Trophoblast cell (in vitro differentiated cells and primary cell): ENCODE measurements at regions not wholly inside any gene's neighbourhood (a gene's known extent, or its start where the extent isn't known, plus 50 kb on each side); places are given as distances from the start of the nearest gene placed in this dataset.

Source experiments
- DNase-seq, 2 donors: peaks; one replicate each; pipeline ENCODE4 v3.0.0-alpha.2; 2016
- H2AFZ ChIP-seq: 2 replicates; pipeline ENCODE4 v1.6.1; 2013; ENCODE audit warnings: low read length, moderate library complexity, mild to moderate bottlenecking; ENCODE audit not compliant: insufficient read depth, poor library complexity
- H2AK5ac ChIP-seq: 2 replicates; pipeline ENCODE4 v1.6.1; 2013; ENCODE audit warnings: mild to moderate bottlenecking, low read length
- H2BK120ac ChIP-seq: 2 replicates; pipeline ENCODE4 v1.6.1; 2013; ENCODE audit warnings: low read length, mild to moderate bottlenecking, moderate library complexity; ENCODE audit not compliant: insufficient read depth, poor library complexity
- H2BK12ac ChIP-seq: 2 replicates; pipeline ENCODE4 v1.6.1; 2013; ENCODE audit warnings: mild to moderate bottlenecking, low read length, moderate library complexity
- H2BK5ac ChIP-seq: 2 replicates; pipeline ENCODE4 v1.6.1; 2013; ENCODE audit warnings: low read length, low read depth, moderate library complexity, mild to moderate bottlenecking; ENCODE audit not compliant: poor library complexity
- H3K14ac ChIP-seq: 2 replicates; pipeline ENCODE4 v1.6.1; 2013; ENCODE audit warnings: mild to moderate bottlenecking, low read length
- H3K18ac ChIP-seq: 2 replicates; pipeline ENCODE4 v1.6.1; 2013; ENCODE audit warnings: mild to moderate bottlenecking, low read length
- H3K23ac ChIP-seq: 2 replicates; pipeline ENCODE4 v1.6.1; 2013; ENCODE audit warnings: low read length
- H3K27ac ChIP-seq: 2 replicates; pipeline ENCODE4 v1.5.1; 2013; ENCODE audit warnings: low read depth, mild to moderate bottlenecking, inconsistent platforms, low read length, moderate library complexity
- H3K27me3 ChIP-seq: 2 replicates; pipeline ENCODE4 v1.6.1; 2013; ENCODE audit warnings: inconsistent platforms, mild to moderate bottlenecking, low read length, moderate library complexity; ENCODE audit not compliant: insufficient read depth
- H3K36me3 ChIP-seq, 2 experiments: 1 replicate in 1 of 2; 2 replicates in 1 of 2; pipeline ENCODE4 v1.6.1; 2013; ENCODE audit warnings: low read length in 2 of 2, mild to moderate bottlenecking in 2 of 2, moderate library complexity in 1 of 2; ENCODE audit not compliant: insufficient read depth in 2 of 2, control insufficient read depth in 1 of 2
- H3K4ac ChIP-seq: 2 replicates; pipeline ENCODE4 v1.6.1; 2013; ENCODE audit warnings: low read depth, mild to moderate bottlenecking, low read length, moderate library complexity
- H3K4me1 ChIP-seq, 2 experiments: 1 replicate in 1 of 2; 2 replicates in 1 of 2; pipeline ENCODE4 v1.6.1; 2013; ENCODE audit warnings: low read length in 2 of 2, mild to moderate bottlenecking in 2 of 2, moderate library complexity in 1 of 2; ENCODE audit not compliant: insufficient read depth in 2 of 2, control insufficient read depth in 1 of 2
- H3K4me2 ChIP-seq: 2 replicates; pipeline ENCODE4 v1.6.1; 2013; ENCODE audit warnings: inconsistent platforms, mild to moderate bottlenecking, low read length, moderate library complexity
- H3K4me3 ChIP-seq: 2 replicates; pipeline ENCODE4 v1.5.1; 2013; ENCODE audit warnings: mild to moderate bottlenecking, low read depth, low read length, inconsistent platforms
- H3K79me1 ChIP-seq: one replicate; pipeline ENCODE4 v1.6.1; 2013; ENCODE audit warnings: low read length
- H3K79me2 ChIP-seq: 2 replicates; pipeline ENCODE4 v1.6.1; 2013; ENCODE audit warnings: low read length, mild to moderate bottlenecking; ENCODE audit not compliant: control insufficient read depth, insufficient read depth, poor library complexity
- H3K9ac ChIP-seq: 2 replicates; pipeline ENCODE4 v1.6.1; 2013; ENCODE audit warnings: mild to moderate bottlenecking, low read length
- H3K9me3 ChIP-seq: 2 replicates; pipeline ENCODE4 v1.6.1; 2013; ENCODE audit warnings: low read depth, mild to moderate bottlenecking, control low read depth, inconsistent platforms, low read length; ENCODE audit not compliant: insufficient read depth
- H4K12ac ChIP-seq: 2 replicates; pipeline ENCODE4 v1.6.1; 2013; ENCODE audit warnings: low read depth, mild to moderate bottlenecking, low read length, moderate library complexity
- H4K8ac ChIP-seq: 2 replicates; pipeline ENCODE4 v1.6.1; 2013; ENCODE audit warnings: low read depth, mild to moderate bottlenecking, low read length, moderate library complexity
- H4K91ac ChIP-seq: one replicate; pipeline ENCODE4 v1.6.1; 2013; ENCODE audit warnings: low read depth, mild to moderate bottlenecking, low read length, moderate library complexity
- whole genome bisulfite sequencing: extraction: QIAGEN DNeasy Blood & Tissue Kit; methylation state at CpG from one replicate; pipeline ENCODE4 v1.1.7; 2013; ENCODE audit warnings: missing lambda C conversion rate; ENCODE audit not compliant: insufficient read length, insufficient coverage; ENCODE audit errors: extremely low coverage; 5-methylcytosine and 5-hydroxymethylcytosine counted together

- H3K23ac ChIP-seq = no peak overlapping the region
- H2BK5ac ChIP-seq = no peak overlapping the region
- H3K4me2 ChIP-seq = no peak overlapping the region
- no peak for DNase-seq
- H2AFZ ChIP-seq = no peak overlapping the region
- H3K14ac ChIP-seq = no peak overlapping the region
- no peak overlapping the region for H3K27ac ChIP-seq
- no peak overlapping the region for H4K12ac ChIP-seq
- H3K27me3 ChIP-seq = no peaks in the 10 kb centered on the region
- no peak overlapping the region for H4K8ac ChIP-seq
- H4K91ac ChIP-seq = no peak overlapping the region
- no peaks in the 10 kb centered on the region for H3K4me1 ChIP-seq
- H3K79me2 ChIP-seq = no peaks in the 10 kb centered on the region
- H2AK5ac ChIP-seq = no peak overlapping the region
- H2BK120ac ChIP-seq = no peak overlapping the region
- no peaks in the 10 kb centered on the region for H3K79me1 ChIP-seq
- H3K4me3 ChIP-seq = no peak overlapping the region
- H3K9ac ChIP-seq = no peak overlapping the region
- no peak overlapping the region for H3K18ac ChIP-seq
- no peaks in the 10 kb centered on the region for H3K36me3 ChIP-seq
- no peak overlapping the region for H2BK12ac ChIP-seq
- no peak overlapping the region for H3K4ac ChIP-seq
- no peaks in the 10 kb centered on the region for H3K9me3 ChIP-seq
Measured at GRCh38 chr10:123221418-123221817, 67.2 kb downstream of the BUB3 start.

GRCh38 chr10:123222832-123223231 is 68.6 kb downstream of the BUB3 start:
- no peaks in the 10 kb centered on the region for H3K4me1 ChIP-seq
- no peak overlapping the region for H3K4me3 ChIP-seq
- no peak overlapping the region for H3K4me2 ChIP-seq
- H3K9me3 ChIP-seq = no peaks in the 10 kb centered on the region
- no peak overlapping the region for H3K9ac ChIP-seq
- H2AK5ac ChIP-seq = no peak overlapping the region
- no peak overlapping the region for H4K8ac ChIP-seq
- H4K12ac ChIP-seq = no peak overlapping the region
- H3K4ac ChIP-seq = no peak overlapping the region
- H3K23ac ChIP-seq = no peak overlapping the region
- no peak overlapping the region for H2BK5ac ChIP-seq
- no peak overlapping the region for H3K18ac ChIP-seq
- no peaks in the 10 kb centered on the region for H3K79me2 ChIP-seq
- H3K79me1 ChIP-seq = no peaks in the 10 kb centered on the region
- H4K91ac ChIP-seq = no peak overlapping the region
- DNase-seq = peak; percentile 46 to 80
- no peaks in the 10 kb centered on the region for H3K27me3 ChIP-seq
- H3K27ac ChIP-seq = no peak overlapping the region
- no peak overlapping the region for H3K14ac ChIP-seq
- no peaks in the 10 kb centered on the region for H3K36me3 ChIP-seq
- H2BK120ac ChIP-seq = no peak overlapping the region
- H2BK12ac ChIP-seq = no peak overlapping the region
- H2AFZ ChIP-seq = no peak overlapping the region
- WGBS = no CpG with 5 or more reads among the region's 4 CpGs

GRCh38 chr10:123227706-123228105 is 73.5 kb downstream of the BUB3 start:
- Histone ChIP-seq H4K91ac (no peak overlapping the region), H2BK12ac (no peak overlapping the region), H3K4me2 (no peak overlapping the region), H3K9me3 (no peaks in the 10 kb centered on the region), H3K23ac (no peak overlapping the region), H3K79me2 (no peaks in the 10 kb centered on the region), H4K12ac (no peak overlapping the region), H2BK120ac (no peak overlapping the region), H3K79me1 (no peaks in the 10 kb centered on the region), H2AK5ac (no peak overlapping the region), H3K4ac (no peak overlapping the region), H3K9ac (no peak overlapping the region), H4K8ac (no peak overlapping the region), H2AFZ (no peak overlapping the region), H3K18ac (no peak overlapping the region), H3K27ac (no peak overlapping the region), H3K4me3 (no peak overlapping the region), H3K4me1 (peaks cover 0 to 4% of the 10 kb centered on the region in 2 experiments), H3K36me3 (no peaks in the 10 kb centered on the region), H2BK5ac (no peak overlapping the region), H3K27me3 (no peaks in the 10 kb centered on the region), H3K14ac (no peak overlapping the region)
- peak in 1 of 2 donors; percentile 48 for DNase-seq
- no CpG with 5 or more reads among the region's 2 CpGs for WGBS

GRCh38 chr10:123229927-123230630 is 75.9 kb downstream of the BUB3 start:
- Histone ChIP-seq H3K9ac (no peak overlapping the region), H3K4ac (no peak overlapping the region), H3K14ac (no peak overlapping the region), H4K12ac (no peak overlapping the region), H3K27me3 (no peaks in the 10 kb centered on the region), H2BK120ac (no peak overlapping the region), H4K91ac (no peak overlapping the region), H2AK5ac (no peak overlapping the region), H3K79me1 (no peaks in the 10 kb centered on the region), H2BK5ac (no peak overlapping the region), H3K4me3 (no peak overlapping the region), H4K8ac (no peak overlapping the region), H3K27ac (no peak overlapping the region), H3K36me3 (no peaks in the 10 kb centered on the region), H2BK12ac (no peak overlapping the region), H3K23ac (no peak overlapping the region), H2AFZ (no peak overlapping the region), H3K79me2 (no peaks in the 10 kb centered on the region), H3K18ac (no peak overlapping the region), H3K4me1 (peaks cover 0 to 4% of the 10 kb centered on the region in 2 experiments), H3K9me3 (peaks cover 2% of the 10 kb centered on the region), H3K4me2 (no peak overlapping the region)
- DNase-seq = peak; percentile 27 to 35
- no CpG with 5 or more reads among the region's 8 CpGs for WGBS
